DMS153 treated with DMSO at 0.1 percent for 48 hours (cell line): ENCODE measurements at regions not wholly inside any gene's neighbourhood (a gene's known extent, or its start where the extent isn't known, plus 50 kb on each side); places are given as distances from the start of the nearest gene placed in this dataset.

Experiments used
- DNase-seq: peaks from one replicate; lab custom pipeline; 2025; ENCODE audit not compliant: unreplicated experiment; lab: John Stamatoyannopoulos, UW

GRCh38 chr6:40340957-40341356 lies 246.2 kb downstream of the LRFN2 start:
- DNase-seq, result no peak

- DNase-seq, result no peak
Observed at GRCh38 chr6:40340196-40340595, 247.0 kb downstream of the LRFN2 start.

- no peak for DNase-seq
Observed at GRCh38 chr6:40338306-40338705, 248.9 kb downstream of the LRFN2 start.

- DNase-seq, result no peak
Observed at GRCh38 chr6:40336940-40337760, 250.0 kb downstream of the LRFN2 start.

GRCh38 chr6:40336296-40336695 lies 250.9 kb downstream of the LRFN2 start:
- DNase-seq, result no peak

- DNase-seq, result no peak
Observed at GRCh38 chr6:40334496-40335270, 252.5 kb downstream of the LRFN2 start.

- no peak for DNase-seq
Observed at GRCh38 chr6:40331545-40331944, 255.6 kb downstream of the LRFN2 start.

GRCh38 chr6:40330301-40330721 lies 256.9 kb downstream of the LRFN2 start:
- no peak for DNase-seq

GRCh38 chr6:40328986-40329545 lies 258.1 kb downstream of the LRFN2 start:
- DNase-seq, result no peak

GRCh38 chr6:40328386-40328985 lies 258.7 kb downstream of the LRFN2 start:
- DNase-seq, result peak; percentile 89

GRCh38 chr6:40326714-40327421 lies 260.3 kb downstream of the LRFN2 start:
- DNase-seq, result peak; percentile 67

- no peak for DNase-seq
Observed at GRCh38 chr6:40325791-40326190, 261.4 kb downstream of the LRFN2 start.

GRCh38 chr6:40325041-40325440 lies 262.1 kb downstream of the LRFN2 start:
- peak; percentile 24 for DNase-seq

- DNase-seq, result no peak
Observed at GRCh38 chr6:40323881-40324634, 263.1 kb downstream of the LRFN2 start.

GRCh38 chr6:40322336-40322735 lies 264.8 kb downstream of the LRFN2 start:
- no peak for DNase-seq

- DNase-seq, result no peak
Observed at GRCh38 chr6:40321616-40322015, 265.5 kb downstream of the LRFN2 start.

- no peak for DNase-seq
Observed at GRCh38 chr6:40320947-40321346, 266.2 kb downstream of the LRFN2 start.

- DNase-seq, result no peak
Observed at GRCh38 chr6:40320441-40320840, 266.7 kb downstream of the LRFN2 start.

GRCh38 chr6:40319124-40319523 lies 268.0 kb downstream of the LRFN2 start:
- DNase-seq, result no peak

GRCh38 chr6:40315060-40315459 lies 272.1 kb downstream of the LRFN2 start:
- no peak for DNase-seq
